Sigmoid colon (tissue), 4 donors: ENCODE measurements at regions not wholly inside any gene's neighbourhood (a gene's known extent, or its start where the extent isn't known, plus 50 kb on each side); places are given as distances from the start of the nearest gene placed in this dataset.

Source experiments
- CTCF ChIP-seq, 4 experiments: fragments of 450-650 bp in 3 of 4; fragments of 200-600 bp in 1 of 4; IDR thresholded peaks; one replicate each; pipeline ENCODE4 v1.5.1; 2016 to 2019; ENCODE audit warnings: antibody characterized with exemption in 4 of 4, mild to moderate bottlenecking in 3 of 4, moderate library complexity in 2 of 4
- EP300 ChIP-seq, 4 donors: sonication (generic); formaldehyde crosslinking; IDR thresholded peaks; one replicate each; pipeline ENCODE4 v1.6.1; 2017; ENCODE audit warnings: antibody characterized with exemption in 4 of 4
- POLR2A ChIP-seq, 2 donors: fragments of 450-650 bp; IDR thresholded peaks; one replicate each; pipeline ENCODE4 v1.6.1; 2016; ENCODE audit warnings: antibody characterized with exemption in 2 of 2, mild to moderate bottlenecking in 2 of 2, moderate library complexity in 2 of 2
- POLR2AphosphoS5 ChIP-seq, 4 donors: sonication (generic); formaldehyde crosslinking; IDR thresholded peaks; one replicate each; pipeline ENCODE4 v1.6.1; 2017; ENCODE audit warnings: antibody characterized with exemption in 4 of 4

- TF ChIP-seq CTCF (IDR thresholded peaks at IDR 0.05) (no peak), POLR2A (IDR thresholded peaks at IDR 0.05) (no peak), EP300 (IDR thresholded peaks at IDR 0.05) (no peak), POLR2AphosphoS5 (IDR thresholded peaks at IDR 0.05) (no peak)
These were observed 233.9 kb downstream of the ARAP2 start for GRCh38 chr4:36010397-36010929.
